Iris pigment epithelial cell (primary cell): ENCODE measurements at regions not wholly inside any gene's neighbourhood (a gene's known extent, or its start where the extent isn't known, plus 50 kb on each side); places are given as distances from the start of the nearest gene placed in this dataset.

Experiments
- DNase-seq: peaks from one replicate; pipeline ENCODE4 v3.0.0-alpha.2; 2011; ENCODE audit warnings: low read depth

GRCh38 chr3:94258851-94259250 is 196.0 kb downstream of the NSUN3 start:
- DNase-seq, result no peak

- no peak for DNase-seq
Measured at GRCh38 chr3:94259291-94259690, 196.4 kb downstream of the NSUN3 start.

GRCh38 chr3:94269763-94270162 is 206.9 kb downstream of the NSUN3 start:
- peak; percentile 11 for DNase-seq

GRCh38 chr3:94272016-94272415 is 209.2 kb downstream of the NSUN3 start:
- DNase-seq, result no peak

- DNase-seq, result no peak
Measured at GRCh38 chr3:94280958-94281357, 218.1 kb downstream of the NSUN3 start.

- DNase-seq, result peak; percentile 5
Measured at GRCh38 chr3:94285872-94286271, 223.0 kb downstream of the NSUN3 start.

GRCh38 chr3:94291686-94292085 is 228.8 kb downstream of the NSUN3 start:
- no peak for DNase-seq

- no peak for DNase-seq
Measured at GRCh38 chr3:94292151-94292550, 229.3 kb downstream of the NSUN3 start.

- no peak for DNase-seq
Measured at GRCh38 chr3:94293793-94294195, 230.9 kb downstream of the NSUN3 start.

GRCh38 chr3:94294806-94295205 is 231.9 kb downstream of the NSUN3 start:
- DNase-seq, result no peak

- DNase-seq, result no peak
Measured at GRCh38 chr3:94299716-94300115, 236.9 kb downstream of the NSUN3 start.

GRCh38 chr3:94301366-94301765 is 238.5 kb downstream of the NSUN3 start:
- DNase-seq, result no peak

- DNase-seq, result no peak
Measured at GRCh38 chr3:94303266-94303665, 240.4 kb downstream of the NSUN3 start.

GRCh38 chr3:94303897-94304296 is 241.0 kb downstream of the NSUN3 start:
- peak; percentile 21 for DNase-seq

- no peak for DNase-seq
Measured at GRCh38 chr3:94304954-94305353, 242.1 kb downstream of the NSUN3 start.

- no peak for DNase-seq
Measured at GRCh38 chr3:94305835-94306611, 243.2 kb downstream of the NSUN3 start.

- DNase-seq, result no peak
Measured at GRCh38 chr3:94307588-94307987, 244.7 kb downstream of the NSUN3 start.

GRCh38 chr3:94308767-94309166 is 245.9 kb downstream of the NSUN3 start:
- DNase-seq, result no peak

- no peak for DNase-seq
Measured at GRCh38 chr3:94310341-94311135, 247.7 kb downstream of the NSUN3 start.

- no peak for DNase-seq
Measured at GRCh38 chr3:94311651-94312050, 248.8 kb downstream of the NSUN3 start.

GRCh38 chr3:94314218-94314883 is 251.5 kb downstream of the NSUN3 start:
- DNase-seq, result no peak

GRCh38 chr3:94317017-94317416 is 254.2 kb downstream of the NSUN3 start:
- no peak for DNase-seq

GRCh38 chr3:94323596-94323995 is 260.7 kb downstream of the NSUN3 start:
- DNase-seq, result no peak
